ENCODE measurements at regions not wholly inside any gene's neighbourhood (a gene's known extent, or its start where the extent isn't known, plus 50 kb on each side); places are given as distances from the start of the nearest gene placed in this dataset.

GRCh38 chr4:178271386-178271785 is 829.1 kb upstream of the AGA start:
- no peak for ATAC-seq

DNA sequence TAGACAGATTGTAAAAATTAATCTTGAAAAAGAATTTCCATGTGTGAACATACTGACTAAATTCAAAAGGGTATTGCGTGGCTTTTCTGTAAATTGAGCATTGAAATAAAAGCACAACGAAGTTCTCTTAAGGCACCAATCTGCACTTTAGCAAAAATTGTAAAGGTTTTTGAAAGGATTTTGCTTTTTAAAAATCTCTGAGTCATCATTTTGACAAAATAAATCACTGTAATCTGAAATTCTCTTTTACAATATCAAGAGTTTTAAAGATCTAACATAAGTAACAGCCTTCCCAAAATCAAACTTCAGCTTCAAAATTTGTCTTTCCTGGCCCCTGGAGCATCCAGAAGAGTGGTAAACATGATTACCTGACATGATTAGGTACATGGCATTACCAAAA is 830.9 kb upstream of the AGA start:
- 86 to 94% methylated on average over 2 of the region's 2 CpGs for WGBS, 2 donors
- H3K4me1 ChIP-seq, result no peaks in the 10 kb centered on the region
- TF ChIP-seq, protein P1, sequence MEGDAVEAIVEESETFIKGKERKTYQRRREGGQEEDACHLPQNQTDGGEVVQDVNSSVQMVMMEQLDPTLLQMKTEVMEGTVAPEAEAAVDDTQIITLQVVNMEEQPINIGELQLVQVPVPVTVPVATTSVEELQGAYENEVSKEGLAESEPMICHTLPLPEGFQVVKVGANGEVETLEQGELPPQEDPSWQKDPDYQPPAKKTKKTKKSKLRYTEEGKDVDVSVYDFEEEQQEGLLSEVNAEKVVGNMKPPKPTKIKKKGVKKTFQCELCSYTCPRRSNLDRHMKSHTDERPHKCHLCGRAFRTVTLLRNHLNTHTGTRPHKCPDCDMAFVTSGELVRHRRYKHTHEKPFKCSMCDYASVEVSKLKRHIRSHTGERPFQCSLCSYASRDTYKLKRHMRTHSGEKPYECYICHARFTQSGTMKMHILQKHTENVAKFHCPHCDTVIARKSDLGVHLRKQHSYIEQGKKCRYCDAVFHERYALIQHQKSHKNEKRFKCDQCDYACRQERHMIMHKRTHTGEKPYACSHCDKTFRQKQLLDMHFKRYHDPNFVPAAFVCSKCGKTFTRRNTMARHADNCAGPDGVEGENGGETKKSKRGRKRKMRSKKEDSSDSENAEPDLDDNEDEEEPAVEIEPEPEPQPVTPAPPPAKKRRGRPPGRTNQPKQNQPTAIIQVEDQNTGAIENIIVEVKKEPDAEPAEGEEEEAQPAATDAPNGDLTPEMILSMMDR (IDR thresholded peaks at IDR 0.05), result no peak
- TF ChIP-seq POLR2A (IDR thresholded peaks at IDR 0.05), result no peak
- no peak overlapping the region for H3K27ac ChIP-seq
- H3K4me3 ChIP-seq, result no peak overlapping the region
- H3K27me3 ChIP-seq, result no peaks in the 10 kb centered on the region
- H3K9me3 ChIP-seq, result no peaks in the 10 kb centered on the region
- no peak for DNase-seq
- no peaks in the 10 kb centered on the region for H3K36me3 ChIP-seq (replicated peaks in 1 of 2; ENCODE audit: insufficient read depth in 1 of 2, low read depth in 2 of 2)
- ATAC-seq, result no peak
- intact Hi-C loops (cut with DNase I), result no loop called here

More at GRCh38 chr4:178271386-178271785, 829.1 kb upstream of the AGA start:
- TF ChIP-seq, protein P1 (IDR thresholded peaks at IDR 0.05), result no peak
- no peak for TF ChIP-seq POLR2A (IDR thresholded peaks at IDR 0.05)
- no peak overlapping the region for H3K4me3 ChIP-seq
- no peaks in the 10 kb centered on the region for H3K27me3 ChIP-seq
- H3K4me1 ChIP-seq, result no peaks in the 10 kb centered on the region
- H3K9me3 ChIP-seq, result no peaks in the 10 kb centered on the region
- 81 to 82% methylated on average over 6 of the region's 6 CpGs for WGBS, 2 donors
- H3K36me3 ChIP-seq (replicated peaks in 1 of 2; ENCODE audit: insufficient read depth in 1 of 2, low read depth in 2 of 2), result no peaks in the 10 kb centered on the region
- intact Hi-C loops (cut with DNase I), result no loop called here
- DNase-seq, result no peak
- no peak overlapping the region for H3K27ac ChIP-seq

- Histone ChIP-seq H3K27me3 (no peaks in the 10 kb centered on the region), H3K4me3 (no peak overlapping the region), H3K36me3 (replicated peaks in 1 of 2; ENCODE audit: insufficient read depth in 1 of 2, low read depth in 2 of 2) (no peaks in the 10 kb centered on the region), H3K4me1 (no peaks in the 10 kb centered on the region), H3K9me3 (no peaks in the 10 kb centered on the region), H3K27ac (no peak overlapping the region)
- ATAC-seq, result no peak
- no peak for DNase-seq
- intact Hi-C loops (cut with DNase I), result no loop called here
- TF ChIP-seq POLR2A (IDR thresholded peaks at IDR 0.05), result no peak
- TF ChIP-seq, protein P1 (IDR thresholded peaks at IDR 0.05), result no peak
- 51 to 57% methylated on average over 5 of the region's 5 CpGs for WGBS, 2 donors
Measured at GRCh38 chr4:178275671-178276360, 833.6 kb upstream of the AGA start.

DNA sequence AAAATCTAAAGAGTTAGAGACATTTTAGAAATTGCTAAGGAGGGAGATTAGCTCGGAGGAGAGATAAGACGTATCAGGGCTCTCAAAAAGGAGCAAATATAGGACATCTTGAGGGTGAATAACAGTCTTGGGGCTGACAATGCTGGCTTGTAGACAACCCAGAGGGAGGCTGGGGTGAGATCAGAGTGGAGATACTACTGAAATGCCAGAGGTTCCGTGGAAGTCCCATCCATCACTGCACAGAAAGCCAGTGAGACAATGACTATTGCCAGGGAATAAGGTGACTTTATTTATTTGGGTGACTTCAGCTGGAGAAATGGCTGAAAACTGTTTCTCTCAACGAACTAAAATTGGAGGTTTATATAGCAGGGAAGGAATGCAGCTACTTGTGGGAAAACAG is 838.1 kb upstream of the AGA start:
- 42 to 46% methylated on average over 4 of the region's 4 CpGs for WGBS, 2 donors
- H3K9me3 ChIP-seq, result no peaks in the 10 kb centered on the region
- ATAC-seq, result no peak
- DNase-seq, result no peak
- no peak overlapping the region for H3K4me3 ChIP-seq
- no peaks in the 10 kb centered on the region for H3K36me3 ChIP-seq (replicated peaks in 1 of 2; ENCODE audit: insufficient read depth in 1 of 2, low read depth in 2 of 2)
- TF ChIP-seq, protein P1 (IDR thresholded peaks at IDR 0.05), result no peak
- no peak for TF ChIP-seq POLR2A (IDR thresholded peaks at IDR 0.05)
- no peaks in the 10 kb centered on the region for H3K27me3 ChIP-seq
- no peaks in the 10 kb centered on the region for H3K4me1 ChIP-seq
- intact Hi-C loops (cut with DNase I), result no loop called here
- no peak overlapping the region for H3K27ac ChIP-seq

GRCh38 chr4:178288462-178288861 is 846.2 kb upstream of the AGA start:
- Histone ChIP-seq H3K27me3 (no peaks in the 10 kb centered on the region), H3K27ac (no peak overlapping the region), H3K4me3 (no peak overlapping the region), H3K9me3 (no peaks in the 10 kb centered on the region), H3K4me1 (no peaks in the 10 kb centered on the region), H3K36me3 (replicated peaks in 1 of 2; ENCODE audit: insufficient read depth in 1 of 2, low read depth in 2 of 2) (no peaks in the 10 kb centered on the region)
- DNase-seq (no peak), ATAC-seq (no peak)
- intact Hi-C loops (cut with DNase I), result no loop called here
- TF ChIP-seq POLR2A (IDR thresholded peaks at IDR 0.05), result no peak
- TF ChIP-seq, protein P1 (IDR thresholded peaks at IDR 0.05), result no peak
